Astrocyte of the spinal cord (primary cell): ENCODE measurements at regions not wholly inside any gene's neighbourhood (a gene's known extent, or its start where the extent isn't known, plus 50 kb on each side); places are given as distances from the start of the nearest gene placed in this dataset.

ENCODE experiments used
- DNase-seq: peaks from one replicate; pipeline ENCODE4 v3.0.0; 2011; ENCODE audit warnings: low read depth, low spot score
- H3K4me3 ChIP-seq: 2 replicates; pipeline ENCODE4 v1.5.1; 2011; ENCODE audit warnings: low read depth, mild to moderate bottlenecking, low read length, moderate library complexity
- CTCF ChIP-seq: IDR thresholded peaks from 2 replicates; pipeline ENCODE4 v1.5.1; 2012; ENCODE audit warnings: low read depth, mild to moderate bottlenecking, low read length, inconsistent platforms
- in situ Hi-C: cut with HindIII; loops from 2 replicates; pipeline ENCODE4 v1.10.0; 2017; ENCODE audit warnings: low sequenced_read_pairs

GRCh38 chr20:55472704-55473103 is 532.6 kb downstream of the CBLN4 start:
- no peak overlapping the region for H3K4me3 ChIP-seq
- no peak for DNase-seq
- in situ Hi-C loops = no loop called here
- TF ChIP-seq CTCF = no peak

- no peak overlapping the region for H3K4me3 ChIP-seq
- in situ Hi-C loops = no loop called here
- TF ChIP-seq CTCF = no peak
- no peak for DNase-seq
These were observed 534.0 kb downstream of the CBLN4 start for GRCh38 chr20:55471052-55472006.

DNA sequence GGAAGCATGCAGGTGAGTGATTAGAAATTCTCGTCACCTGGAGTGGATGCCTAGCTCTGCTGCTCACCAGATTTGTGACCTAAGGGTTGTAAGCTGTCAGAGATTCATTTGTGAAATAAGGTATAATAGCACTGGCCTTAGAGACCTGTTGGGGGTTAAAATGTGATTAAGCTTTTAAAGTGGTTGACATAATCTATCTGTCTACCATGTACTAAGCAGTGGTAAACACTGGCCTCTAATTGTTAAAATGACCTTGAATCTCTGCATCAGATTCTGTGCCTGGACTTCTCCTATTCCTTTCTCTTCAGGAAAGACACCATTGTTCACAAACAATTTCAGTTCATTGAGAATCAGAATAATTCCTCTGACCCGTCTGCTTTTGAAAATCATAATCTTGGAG is 536.2 kb downstream of the CBLN4 start:
- DNase-seq = no peak
- H3K4me3 ChIP-seq = no peak overlapping the region
- in situ Hi-C loops = no loop called here
- no peak for TF ChIP-seq CTCF

DNA sequence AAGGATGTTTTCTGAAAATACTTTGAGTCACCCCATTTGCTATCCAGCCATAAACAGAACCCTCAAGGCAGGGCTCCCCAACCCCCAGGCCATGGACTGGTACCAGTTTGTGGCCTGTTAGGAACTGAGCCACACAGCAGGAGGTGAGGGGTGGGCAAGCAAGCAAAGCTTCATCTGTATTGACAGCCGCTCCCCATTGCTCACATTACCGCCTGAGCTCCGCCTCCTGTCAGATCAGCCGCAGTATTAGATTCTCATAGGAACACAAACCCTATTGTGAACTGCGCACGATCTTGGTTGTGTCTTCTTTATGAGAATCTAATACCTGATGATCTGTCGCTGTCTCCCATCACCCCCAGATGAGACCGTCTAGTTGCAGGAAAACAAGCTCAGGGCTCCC is 543.8 kb downstream of the CBLN4 start:
- TF ChIP-seq CTCF = no peak
- no peak overlapping the region for H3K4me3 ChIP-seq
- no peak for DNase-seq
- in situ Hi-C loops = no loop called here

DNA sequence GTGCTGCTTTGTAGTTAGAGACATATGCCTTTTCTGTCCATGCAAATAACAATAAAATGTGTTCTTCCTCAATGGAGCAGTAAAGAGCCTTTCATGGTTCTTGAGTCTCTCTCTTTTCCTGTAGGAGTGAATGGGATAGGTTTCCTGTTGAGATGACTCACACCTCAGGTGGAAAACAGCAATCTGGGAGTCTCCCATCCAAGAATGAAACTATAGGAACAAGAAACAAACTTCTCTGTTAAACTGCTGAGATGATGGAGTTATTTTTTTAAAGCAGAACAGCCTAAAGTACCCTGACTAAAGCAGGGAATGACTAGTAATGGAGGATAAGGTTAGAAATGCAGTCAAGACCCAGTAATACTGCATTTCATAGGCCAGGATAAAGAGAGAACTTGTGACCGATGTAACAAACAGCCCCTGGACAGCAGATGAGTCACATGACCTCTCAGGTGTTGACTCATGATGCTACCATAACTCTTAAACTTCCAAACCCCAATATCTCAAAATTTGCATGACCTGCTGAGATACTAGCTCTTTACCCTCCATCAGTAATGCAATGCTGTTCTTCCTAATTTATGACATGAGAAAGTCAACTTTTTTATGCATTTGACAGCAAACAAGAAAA is 548.9 kb downstream of the CBLN4 start:
- TF ChIP-seq CTCF = no peak
- no peak overlapping the region for H3K4me3 ChIP-seq
- in situ Hi-C loops = no loop called here
- DNase-seq = no peak

GRCh38 chr20:55449091-55449490 is 556.2 kb downstream of the CBLN4 start:
- no peak for TF ChIP-seq CTCF
- no peak for DNase-seq
- no peak overlapping the region for H3K4me3 ChIP-seq
- in situ Hi-C loops = no loop called here
